Astrocyte (in vitro differentiated cells and primary cell): ENCODE measurements at regions not wholly inside any gene's neighbourhood (a gene's known extent, or its start where the extent isn't known, plus 50 kb on each side); places are given as distances from the start of the nearest gene placed in this dataset.

Experiments
- CTCF ChIP-seq: IDR thresholded peaks from 2 replicates; pipeline ENCODE4 v1.5.1; 2011; ENCODE audit warnings: low read depth, mild to moderate bottlenecking, inconsistent platforms, low read length, moderate library complexity; ENCODE audit not compliant: insufficient read depth
- EZH2 ChIP-seq: IDR thresholded peaks from 2 replicates; pipeline ENCODE4 v1.6.1; 2012; ENCODE audit warnings: mild to moderate bottlenecking, low read length, inconsistent platforms; ENCODE audit not compliant: insufficient read depth

DNA sequence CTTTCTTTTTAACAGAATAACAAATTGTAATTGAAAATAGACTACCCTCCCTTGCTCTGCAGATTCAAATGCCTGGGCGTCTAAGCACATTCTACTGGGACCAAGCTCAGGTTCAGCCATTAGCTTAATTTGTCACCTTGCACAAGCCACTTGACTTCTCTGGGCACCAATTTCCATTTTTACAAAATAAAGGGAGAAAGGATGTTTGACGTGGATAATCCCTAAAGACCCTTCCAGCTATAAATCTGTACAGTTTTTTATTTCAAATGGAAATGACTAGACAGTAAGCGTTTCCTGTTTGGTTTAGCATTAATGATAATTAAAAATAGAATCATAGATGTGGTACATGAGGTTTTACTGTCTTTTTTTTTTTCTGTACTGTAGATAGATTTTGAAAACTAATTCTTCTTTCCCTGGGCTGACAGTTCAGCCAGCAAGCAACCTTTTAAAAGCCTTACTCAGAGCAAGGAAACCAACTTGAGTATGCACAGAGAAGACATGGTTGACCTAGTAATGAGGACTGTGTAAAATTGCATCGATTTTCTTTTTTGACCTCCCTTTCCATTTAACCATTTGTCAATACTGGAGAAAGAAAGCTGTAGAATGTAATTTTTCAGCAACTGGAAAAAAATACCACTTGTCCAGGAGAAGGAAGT is 1329.5 kb upstream of the CDH8 start:
- TF ChIP-seq CTCF: no peak
- no peak for TF ChIP-seq EZH2
